ENCODE measurements at regions not wholly inside any gene's neighbourhood (a gene's known extent, or its start where the extent isn't known, plus 50 kb on each side); places are given as distances from the start of the nearest gene placed in this dataset.

GRCh38 chr12:90244232-90244631 lies 535.6 kb upstream of the ATP2B1 start:
- no peak for TF ChIP-seq CTCF (IDR thresholded peaks at IDR 0.05)
- TF ChIP-seq POLR2A (IDR thresholded peaks at IDR 0.05) = no peak
- no peak for TF ChIP-seq POLR2AphosphoS5 (IDR thresholded peaks at IDR 0.05)

Data from stomach (tissue), 4 donors.